ENCODE measurements at regions not wholly inside any gene's neighbourhood (a gene's known extent, or its start where the extent isn't known, plus 50 kb on each side); places are given as distances from the start of the nearest gene placed in this dataset.

DNA sequence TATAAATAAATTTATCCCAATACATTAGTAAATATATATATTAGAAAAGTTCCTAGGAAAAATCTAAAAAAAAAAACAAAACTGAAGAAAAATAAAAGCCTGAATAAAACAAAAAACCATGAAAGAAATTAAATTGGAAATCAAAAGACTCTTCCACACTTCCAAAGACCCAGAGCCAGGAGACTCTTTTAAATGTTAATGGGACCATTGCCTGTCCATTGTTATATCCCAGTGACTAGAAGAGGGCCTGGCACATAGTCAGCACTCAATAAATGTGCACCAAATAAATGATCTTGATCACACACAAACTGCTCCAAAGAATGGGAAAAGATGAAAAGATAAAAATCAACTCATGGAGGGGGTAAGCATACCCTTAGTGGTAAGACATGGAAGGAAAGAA, 51.3 kb upstream of the CLDN18 start:
- no peak for DNase-seq (ENCODE audit: low read depth in 2 of 3, low spot score in 1 of 3)
